ENCODE measurements at regions not wholly inside any gene's neighbourhood (a gene's known extent, or its start where the extent isn't known, plus 50 kb on each side); places are given as distances from the start of the nearest gene placed in this dataset.

DNA sequence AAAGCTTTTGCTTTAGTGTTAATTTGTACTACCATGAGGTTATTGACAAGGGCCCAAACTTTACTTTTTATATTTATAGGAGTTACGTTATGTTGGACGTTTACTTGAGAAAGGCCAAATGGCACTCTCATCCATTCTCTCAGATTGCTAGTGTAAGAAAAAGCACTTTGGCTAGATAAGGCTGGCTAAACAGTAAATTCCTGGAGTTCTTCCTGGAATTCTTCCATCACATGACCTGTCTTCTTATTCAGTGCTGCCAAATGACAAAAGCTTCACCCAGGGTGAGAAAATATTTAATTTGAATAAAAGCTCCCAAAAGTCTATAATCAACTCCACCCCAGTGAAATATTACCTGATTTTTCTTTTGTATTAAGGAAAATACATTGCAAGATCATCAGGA, 1568.9 kb upstream of the ACO1 start:
- no peak for TF ChIP-seq POLR2A (IDR thresholded peaks at IDR 0.05; ENCODE audit: low read length)
- TF ChIP-seq GATA1 (IDR thresholded peaks at IDR 0.05; ENCODE audit: low read depth, low read length), result no peak

Measured in erythroblast (primary cell).